IPS-15b (cell line): ENCODE measurements at regions not wholly inside any gene's neighbourhood (a gene's known extent, or its start where the extent isn't known, plus 50 kb on each side); places are given as distances from the start of the nearest gene placed in this dataset.

Source experiments
- H3K27me3 ChIP-seq: one replicate; pipeline ENCODE4 v1.6.1; 2013; ENCODE audit warnings: low read length; ENCODE audit not compliant: control insufficient read depth, insufficient read depth
- H3K36me3 ChIP-seq: one replicate; pipeline ENCODE4 v1.6.1; 2013; ENCODE audit warnings: low read length; ENCODE audit not compliant: control insufficient read depth, insufficient read depth
- H3K4me1 ChIP-seq: one replicate; pipeline ENCODE4 v1.6.1; 2013; ENCODE audit warnings: mild to moderate bottlenecking, low read length; ENCODE audit not compliant: control insufficient read depth, insufficient read depth
- H3K4me3 ChIP-seq: one replicate; pipeline ENCODE4 v1.5.1; 2013; ENCODE audit warnings: low read depth, low read length
- H3K9ac ChIP-seq: one replicate; pipeline ENCODE4 v1.6.1; 2013; ENCODE audit warnings: low read depth, mild to moderate bottlenecking, low read length
- H3K9me3 ChIP-seq: one replicate; pipeline ENCODE4 v1.6.1; 2013; ENCODE audit warnings: mild to moderate bottlenecking, low read length; ENCODE audit not compliant: control insufficient read depth, insufficient read depth

DNA sequence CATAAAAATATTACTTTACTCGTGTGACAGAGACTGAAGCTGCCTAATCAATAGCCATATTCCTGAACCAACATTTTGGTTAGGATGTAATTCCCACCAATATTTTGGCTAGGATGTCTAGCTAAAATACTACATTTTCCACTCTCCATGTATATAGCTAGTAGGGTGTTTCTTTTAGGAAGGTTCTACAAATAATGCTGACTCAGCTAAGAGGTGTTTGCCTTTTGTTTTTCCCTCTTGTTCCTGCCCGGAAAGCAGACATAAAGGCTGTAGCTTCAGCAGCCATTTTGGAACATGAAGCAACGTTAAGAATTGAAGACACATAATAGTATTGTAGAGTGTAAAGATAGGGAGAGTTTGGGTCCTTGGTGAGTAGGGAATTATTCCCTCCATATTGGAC is 187.3 kb upstream of the PDZRN3 start:
- H3K9ac ChIP-seq: no peak overlapping the region
- no peaks in the 10 kb centered on the region for H3K9me3 ChIP-seq
- H3K4me1 ChIP-seq: no peaks in the 10 kb centered on the region

DNA sequence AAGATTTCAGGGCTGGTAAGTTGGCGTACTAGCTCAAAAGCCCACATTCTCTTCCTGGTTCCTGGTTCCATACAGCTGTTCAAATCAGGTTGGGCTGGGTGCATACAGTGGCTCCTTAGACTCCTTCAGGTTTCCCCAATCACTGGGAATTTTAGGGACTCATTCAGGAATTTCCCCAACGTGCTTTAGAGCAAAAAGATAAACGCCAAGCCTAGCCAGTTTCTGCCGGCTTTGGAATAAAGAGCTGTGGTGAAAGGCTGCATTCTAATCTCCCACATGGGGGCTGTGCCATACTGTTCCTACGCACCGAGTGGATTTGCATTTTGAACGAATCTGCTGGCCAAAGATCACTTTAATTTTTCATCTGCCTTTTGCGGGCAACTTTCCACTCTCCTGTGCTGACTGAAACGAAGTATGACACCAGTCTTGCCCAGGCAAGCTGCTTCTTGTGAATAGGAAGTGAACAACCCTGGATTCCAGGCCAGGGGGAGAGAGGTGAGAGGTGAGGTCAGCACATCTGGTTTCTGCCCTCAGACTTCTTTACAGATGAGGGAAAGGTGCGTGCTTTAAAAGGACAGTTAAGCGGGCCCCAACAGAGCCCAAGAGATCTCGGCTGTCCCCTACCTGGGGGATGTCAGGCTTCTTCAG is 184.2 kb upstream of the PDZRN3 start:
- no peaks in the 10 kb centered on the region for H3K4me1 ChIP-seq
- no peak overlapping the region for H3K4me3 ChIP-seq
- no peaks in the 10 kb centered on the region for H3K27me3 ChIP-seq
- no peaks in the 10 kb centered on the region for H3K36me3 ChIP-seq
- H3K9ac ChIP-seq: no peak overlapping the region
- no peaks in the 10 kb centered on the region for H3K9me3 ChIP-seq

More for the DNA sequence above, 187.3 kb upstream of the PDZRN3 start:
- Histone ChIP-seq H3K4me3 (no peak overlapping the region), H3K27me3 (no peaks in the 10 kb centered on the region), H3K36me3 (no peaks in the 10 kb centered on the region)

DNA sequence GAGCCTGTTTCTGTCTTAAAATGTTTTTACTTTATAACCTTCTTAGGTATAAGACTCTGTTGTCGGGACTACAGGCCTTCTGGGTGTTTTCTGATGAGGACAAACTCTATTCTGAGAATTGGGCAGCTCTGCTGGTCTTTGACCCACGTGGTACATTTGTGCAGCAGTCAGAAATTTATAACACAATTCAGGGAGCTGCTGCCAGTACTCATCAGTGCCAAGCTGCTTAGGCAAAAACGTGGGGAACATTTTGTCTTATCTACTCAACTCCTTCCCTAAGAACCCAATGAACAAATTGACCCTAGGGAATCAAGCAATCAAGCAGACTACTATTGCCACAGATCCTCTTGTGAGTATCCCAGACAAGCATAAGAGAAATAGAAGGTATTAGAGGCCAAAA is 180.7 kb upstream of the PDZRN3 start:
- no peak overlapping the region for H3K9ac ChIP-seq
- peaks cover 3% of the 10 kb centered on the region for H3K4me1 ChIP-seq
- no peak overlapping the region for H3K4me3 ChIP-seq
- H3K9me3 ChIP-seq: no peaks in the 10 kb centered on the region
- H3K36me3 ChIP-seq: no peaks in the 10 kb centered on the region
- H3K27me3 ChIP-seq: no peaks in the 10 kb centered on the region

DNA sequence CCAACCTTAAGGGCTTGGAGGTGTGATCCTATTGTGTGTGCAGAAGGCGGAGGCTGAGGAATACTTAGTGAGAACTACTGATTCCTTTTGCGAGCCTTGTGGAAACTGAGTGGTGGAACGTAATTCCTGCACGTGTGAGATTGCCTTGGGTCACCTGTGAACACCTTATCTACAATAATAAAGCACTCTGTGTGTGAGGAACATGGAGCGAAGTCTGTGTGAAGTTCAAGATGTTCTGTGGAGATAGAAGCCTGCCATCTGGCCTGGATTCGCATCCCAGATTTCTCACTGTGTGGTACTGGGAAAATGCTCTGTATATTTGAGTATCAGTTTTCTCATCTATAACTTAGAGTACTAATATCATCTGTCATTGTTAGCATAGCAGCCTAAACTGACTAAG is 179.5 kb upstream of the PDZRN3 start:
- H3K36me3 ChIP-seq: no peaks in the 10 kb centered on the region
- H3K27me3 ChIP-seq: no peaks in the 10 kb centered on the region
- H3K4me1 ChIP-seq: peaks cover 3% of the 10 kb centered on the region
- no peak overlapping the region for H3K9ac ChIP-seq
- no peaks in the 10 kb centered on the region for H3K9me3 ChIP-seq
- no peak overlapping the region for H3K4me3 ChIP-seq

DNA sequence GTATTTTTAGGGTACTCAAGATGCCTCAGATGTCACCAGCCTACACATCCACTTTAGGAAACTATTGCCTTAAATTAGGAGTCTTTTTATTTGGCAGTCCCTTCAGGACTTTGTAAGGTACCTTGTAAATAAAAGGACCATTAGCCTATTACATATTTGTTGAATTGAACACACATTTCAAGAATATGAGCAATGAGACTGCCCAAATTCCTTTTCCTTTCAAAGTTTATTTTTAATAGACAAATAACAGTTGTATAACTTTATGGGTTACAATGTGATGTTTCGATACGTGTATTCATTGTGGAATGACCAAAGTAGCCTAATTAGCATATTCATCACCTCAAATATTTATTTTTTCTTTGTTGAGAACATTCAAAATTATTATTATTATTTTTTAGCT is 176.7 kb upstream of the PDZRN3 start:
- Histone ChIP-seq H3K4me1 (peaks cover 3% of the 10 kb centered on the region), H3K36me3 (no peaks in the 10 kb centered on the region), H3K9ac (no peak overlapping the region), H3K9me3 (no peaks in the 10 kb centered on the region), H3K4me3 (no peak overlapping the region), H3K27me3 (no peaks in the 10 kb centered on the region)

DNA sequence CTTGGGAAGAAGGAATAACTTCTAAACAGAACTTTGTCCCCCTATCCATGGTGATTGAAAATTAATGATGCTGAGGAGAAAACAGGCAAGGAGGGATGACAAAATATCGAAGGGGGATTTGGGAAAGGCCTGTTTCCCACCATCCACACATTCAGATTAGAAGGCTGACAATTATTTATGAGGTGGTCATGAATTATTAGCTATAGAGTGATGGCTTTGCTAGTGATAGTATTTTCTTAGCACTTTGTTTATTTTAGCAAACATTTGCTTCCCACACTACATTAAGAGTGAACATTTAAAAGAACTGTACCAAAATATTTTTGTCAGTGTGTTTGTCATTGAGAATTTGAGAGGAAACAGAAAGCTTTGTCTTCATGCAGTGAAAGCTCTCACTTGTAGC is 172.6 kb upstream of the PDZRN3 start:
- H3K4me3 ChIP-seq: no peak overlapping the region
- no peaks in the 10 kb centered on the region for H3K9me3 ChIP-seq
- H3K9ac ChIP-seq: no peak overlapping the region
- peaks cover 3% of the 10 kb centered on the region for H3K4me1 ChIP-seq
- H3K36me3 ChIP-seq: no peaks in the 10 kb centered on the region
- no peaks in the 10 kb centered on the region for H3K27me3 ChIP-seq

DNA sequence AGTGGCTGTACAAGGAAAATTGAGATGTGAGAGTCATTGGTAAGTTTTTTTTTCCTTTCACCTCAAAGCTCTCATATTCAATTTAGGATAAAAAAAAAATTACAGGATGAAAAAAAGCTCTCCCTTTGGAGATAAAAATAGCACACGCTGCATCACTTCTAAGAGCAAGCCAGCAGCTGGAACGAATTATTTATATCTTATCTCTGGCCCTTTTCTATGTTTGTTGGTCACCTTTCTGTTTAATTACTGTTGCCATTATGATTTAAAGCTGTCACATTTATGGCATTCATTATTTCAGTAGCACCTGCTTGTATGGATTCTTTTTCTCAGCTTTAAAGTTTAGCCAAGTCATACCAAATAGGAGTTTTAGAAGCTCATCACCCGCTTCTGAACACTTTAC is 171.6 kb upstream of the PDZRN3 start:
- Histone ChIP-seq H3K9ac (no peak overlapping the region), H3K27me3 (no peaks in the 10 kb centered on the region), H3K36me3 (no peaks in the 10 kb centered on the region), H3K4me3 (no peak overlapping the region), H3K4me1 (peaks cover 3% of the 10 kb centered on the region), H3K9me3 (no peaks in the 10 kb centered on the region)

DNA sequence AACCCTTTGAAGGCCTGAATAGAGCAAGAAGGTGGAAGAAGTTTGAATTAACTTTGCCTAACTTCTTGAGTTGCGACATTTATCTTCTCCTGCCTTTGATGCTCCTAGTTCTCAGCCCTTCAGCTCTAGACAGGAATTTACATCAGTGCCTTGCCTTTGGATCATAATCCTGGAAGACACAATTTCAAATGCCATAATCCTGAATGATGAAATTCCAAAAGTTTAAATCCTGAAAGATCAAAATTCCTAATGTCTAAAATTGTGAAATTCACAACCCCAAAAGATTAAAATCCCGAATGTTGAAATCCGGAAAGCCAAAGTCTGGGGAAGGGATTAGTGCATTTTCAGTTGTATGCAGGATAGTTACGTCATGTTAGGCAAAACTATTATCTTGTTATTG is 166.6 kb upstream of the PDZRN3 start:
- no peak overlapping the region for H3K9ac ChIP-seq
- H3K4me3 ChIP-seq: no peak overlapping the region
- H3K27me3 ChIP-seq: no peaks in the 10 kb centered on the region
- H3K9me3 ChIP-seq: no peaks in the 10 kb centered on the region
- no peaks in the 10 kb centered on the region for H3K4me1 ChIP-seq
- H3K36me3 ChIP-seq: no peaks in the 10 kb centered on the region

DNA sequence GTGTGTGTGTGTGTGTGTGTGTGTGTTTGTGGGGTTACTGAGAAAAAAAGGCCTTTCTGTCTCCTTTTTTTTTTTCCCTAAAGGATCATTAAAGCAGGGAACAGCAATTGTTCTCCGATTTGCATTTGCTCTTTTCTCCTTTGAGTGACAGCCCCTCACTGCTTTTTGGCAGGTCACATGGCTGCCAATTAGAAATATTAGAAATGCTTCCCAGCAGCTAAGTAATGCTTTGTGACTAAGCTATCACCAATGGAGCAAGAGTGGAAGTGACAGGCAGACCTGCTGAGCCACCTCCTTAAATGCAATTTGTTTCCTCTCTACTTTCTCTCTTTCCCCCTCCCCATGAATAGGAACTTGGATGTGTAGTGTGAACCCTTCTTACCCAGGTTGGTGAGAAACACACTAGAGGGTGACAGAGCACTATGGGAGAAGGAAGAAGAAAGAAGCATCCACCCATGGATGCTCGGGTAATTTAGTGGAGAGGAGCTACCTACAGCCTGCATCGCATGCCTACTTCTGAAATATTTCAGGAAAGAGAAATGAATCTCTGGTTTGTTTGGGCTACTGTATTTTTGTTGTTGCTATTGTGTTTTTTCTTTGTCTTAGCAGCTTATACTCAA is 165.2 kb upstream of the PDZRN3 start:
- no peaks in the 10 kb centered on the region for H3K4me1 ChIP-seq

DNA sequence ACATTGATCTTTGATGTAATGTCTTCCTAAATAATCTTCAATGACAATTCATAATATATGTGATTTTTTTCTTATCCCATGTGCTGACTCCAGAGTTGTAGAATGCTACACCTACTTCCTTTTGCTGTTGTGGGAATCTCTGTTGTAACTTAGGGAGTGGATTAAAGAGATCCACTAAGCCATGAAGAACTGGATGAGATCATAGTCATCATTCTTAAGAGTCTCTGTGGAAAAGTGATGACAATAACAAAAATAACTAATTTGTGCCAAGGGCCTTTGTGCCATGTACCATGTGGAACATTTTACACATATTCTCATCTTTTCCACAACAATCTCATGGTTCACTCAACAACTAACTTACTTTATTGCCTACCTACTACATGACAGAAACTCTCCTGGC is 162.9 kb upstream of the PDZRN3 start:
- no peaks in the 10 kb centered on the region for H3K9me3 ChIP-seq
- no peak overlapping the region for H3K4me3 ChIP-seq
- no peaks in the 10 kb centered on the region for H3K36me3 ChIP-seq
- H3K9ac ChIP-seq: no peak overlapping the region
- H3K4me1 ChIP-seq: no peaks in the 10 kb centered on the region
- no peaks in the 10 kb centered on the region for H3K27me3 ChIP-seq

More for the DNA sequence above, 165.2 kb upstream of the PDZRN3 start:
- no peaks in the 10 kb centered on the region for H3K36me3 ChIP-seq
- no peak overlapping the region for H3K9ac ChIP-seq
- no peaks in the 10 kb centered on the region for H3K9me3 ChIP-seq
- no peak overlapping the region for H3K4me3 ChIP-seq
- no peaks in the 10 kb centered on the region for H3K27me3 ChIP-seq

DNA sequence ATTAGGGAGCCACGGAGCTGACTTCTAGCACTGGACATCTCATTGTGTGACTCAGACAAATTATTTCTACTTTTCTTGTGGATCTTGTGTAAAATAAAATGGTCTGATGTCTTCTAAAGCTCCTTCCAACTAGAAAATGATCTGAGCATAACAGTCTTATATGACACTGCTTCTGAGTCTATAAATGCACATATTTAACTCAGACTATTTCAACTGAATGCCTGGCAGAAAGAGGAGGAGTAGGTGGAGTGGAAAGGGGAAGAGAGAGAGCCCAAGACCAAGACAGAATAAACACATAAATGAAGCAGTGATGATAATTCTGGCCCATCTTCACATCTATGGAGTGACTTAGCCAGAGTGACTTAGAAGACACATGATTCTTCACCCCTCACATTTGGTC is 162.3 kb upstream of the PDZRN3 start:
- no peak overlapping the region for H3K4me3 ChIP-seq
- no peaks in the 10 kb centered on the region for H3K9me3 ChIP-seq
- no peak overlapping the region for H3K9ac ChIP-seq
- H3K4me1 ChIP-seq: no peaks in the 10 kb centered on the region
- H3K27me3 ChIP-seq: no peaks in the 10 kb centered on the region
- H3K36me3 ChIP-seq: no peaks in the 10 kb centered on the region

DNA sequence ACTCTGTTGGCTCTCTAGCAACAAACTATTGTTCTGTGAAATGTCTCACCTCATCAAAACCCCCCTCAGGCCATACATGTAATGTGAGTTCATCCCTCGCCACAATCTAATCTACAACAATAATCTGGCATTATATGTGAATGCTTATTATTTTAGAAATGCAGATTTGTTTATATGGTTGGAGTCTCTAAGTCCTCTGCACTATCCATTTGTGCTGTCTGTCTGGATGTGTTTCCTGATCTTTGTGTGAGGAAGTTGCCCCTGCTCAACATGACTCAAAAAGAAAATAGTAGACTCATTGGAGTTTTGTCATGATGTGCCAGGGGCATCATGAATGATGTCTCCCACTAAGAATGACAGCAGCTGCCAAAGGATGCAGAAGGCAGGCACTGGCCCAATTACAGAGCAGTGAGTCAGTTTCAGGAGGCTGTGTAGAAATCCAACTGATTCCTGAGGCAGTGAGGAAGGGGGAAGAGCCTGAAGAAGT is 161.6 kb upstream of the PDZRN3 start:
- no peak overlapping the region for H3K9ac ChIP-seq
- no peaks in the 10 kb centered on the region for H3K4me1 ChIP-seq
- H3K4me3 ChIP-seq: no peak overlapping the region
- H3K9me3 ChIP-seq: no peaks in the 10 kb centered on the region
- no peaks in the 10 kb centered on the region for H3K36me3 ChIP-seq
- H3K27me3 ChIP-seq: no peaks in the 10 kb centered on the region
